ENCODE measurements at regions not wholly inside any gene's neighbourhood (a gene's known extent, or its start where the extent isn't known, plus 50 kb on each side); places are given as distances from the start of the nearest gene placed in this dataset.

DNA sequence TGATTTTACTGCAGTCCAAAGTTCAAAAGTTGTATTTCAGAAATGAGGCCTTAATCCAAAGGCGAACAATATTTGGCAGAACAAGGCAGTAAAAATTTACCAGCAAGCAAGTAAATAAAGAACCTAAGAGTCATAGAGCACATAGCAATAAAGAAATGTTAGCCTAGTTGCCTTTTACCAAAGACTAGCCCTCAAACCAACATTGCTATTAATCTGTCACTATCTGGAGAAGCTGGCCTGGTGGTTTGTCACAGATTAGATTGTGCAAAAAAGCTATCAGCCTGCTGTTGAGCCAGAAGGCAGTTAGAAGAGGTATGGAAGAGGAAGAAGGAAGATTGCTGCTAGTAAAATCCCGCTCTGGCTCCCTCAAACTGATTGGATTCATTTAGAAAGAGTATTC lies 304.7 kb upstream of the KLF4 start:
- no peak for DNase-seq (ENCODE audit: extremely low read depth, low read depth)
- TF ChIP-seq, protein P1, sequence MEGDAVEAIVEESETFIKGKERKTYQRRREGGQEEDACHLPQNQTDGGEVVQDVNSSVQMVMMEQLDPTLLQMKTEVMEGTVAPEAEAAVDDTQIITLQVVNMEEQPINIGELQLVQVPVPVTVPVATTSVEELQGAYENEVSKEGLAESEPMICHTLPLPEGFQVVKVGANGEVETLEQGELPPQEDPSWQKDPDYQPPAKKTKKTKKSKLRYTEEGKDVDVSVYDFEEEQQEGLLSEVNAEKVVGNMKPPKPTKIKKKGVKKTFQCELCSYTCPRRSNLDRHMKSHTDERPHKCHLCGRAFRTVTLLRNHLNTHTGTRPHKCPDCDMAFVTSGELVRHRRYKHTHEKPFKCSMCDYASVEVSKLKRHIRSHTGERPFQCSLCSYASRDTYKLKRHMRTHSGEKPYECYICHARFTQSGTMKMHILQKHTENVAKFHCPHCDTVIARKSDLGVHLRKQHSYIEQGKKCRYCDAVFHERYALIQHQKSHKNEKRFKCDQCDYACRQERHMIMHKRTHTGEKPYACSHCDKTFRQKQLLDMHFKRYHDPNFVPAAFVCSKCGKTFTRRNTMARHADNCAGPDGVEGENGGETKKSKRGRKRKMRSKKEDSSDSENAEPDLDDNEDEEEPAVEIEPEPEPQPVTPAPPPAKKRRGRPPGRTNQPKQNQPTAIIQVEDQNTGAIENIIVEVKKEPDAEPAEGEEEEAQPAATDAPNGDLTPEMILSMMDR (IDR thresholded peaks at IDR 0.05; ENCODE audit: low read depth, low read length, missing control alignments) = no peak
- no peak overlapping the region for H3K4me3 ChIP-seq (replicated peaks; ENCODE audit: low read depth, low read length)

- TF ChIP-seq, protein P1 (IDR thresholded peaks at IDR 0.05; ENCODE audit: low read depth, low read length, missing control alignments) = no peak
- no peak overlapping the region for H3K4me3 ChIP-seq (replicated peaks; ENCODE audit: low read depth, low read length)
- DNase-seq (ENCODE audit: extremely low read depth, low read depth) = no peak
These were observed 304.0 kb upstream of the KLF4 start for GRCh38 chr9:107793541-107793940.

DNA sequence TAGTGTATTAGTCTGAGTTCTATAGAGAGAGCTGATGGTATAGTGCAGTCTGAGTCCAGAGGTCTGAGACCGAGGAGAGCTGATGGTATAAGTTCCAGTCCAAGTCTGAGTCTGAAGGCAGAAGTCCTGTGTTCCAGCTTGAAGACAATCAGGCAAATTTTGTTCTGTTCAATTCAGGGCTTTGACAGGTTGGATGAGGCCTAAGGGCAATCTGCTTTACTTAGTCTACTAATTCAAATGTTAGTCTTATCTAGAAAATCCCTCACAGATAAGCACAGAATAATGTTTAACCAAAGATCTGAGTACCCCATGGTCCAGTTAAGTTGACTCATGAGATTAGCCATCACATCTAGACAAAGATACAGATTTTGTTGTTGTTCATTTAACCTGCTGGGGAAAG lies 303.0 kb upstream of the KLF4 start:
- H3K4me3 ChIP-seq (replicated peaks; ENCODE audit: low read depth, low read length) = no peak overlapping the region
- DNase-seq (ENCODE audit: extremely low read depth, low read depth) = no peak
- TF ChIP-seq, protein P1 (IDR thresholded peaks at IDR 0.05; ENCODE audit: low read depth, low read length, missing control alignments) = no peak

GRCh38 chr9:107792006-107792405 lies 302.4 kb upstream of the KLF4 start:
- no peak for DNase-seq (ENCODE audit: extremely low read depth, low read depth)
- TF ChIP-seq, protein P1 (IDR thresholded peaks at IDR 0.05; ENCODE audit: low read depth, low read length, missing control alignments) = no peak
- H3K4me3 ChIP-seq (replicated peaks; ENCODE audit: low read depth, low read length) = no peak overlapping the region

DNA sequence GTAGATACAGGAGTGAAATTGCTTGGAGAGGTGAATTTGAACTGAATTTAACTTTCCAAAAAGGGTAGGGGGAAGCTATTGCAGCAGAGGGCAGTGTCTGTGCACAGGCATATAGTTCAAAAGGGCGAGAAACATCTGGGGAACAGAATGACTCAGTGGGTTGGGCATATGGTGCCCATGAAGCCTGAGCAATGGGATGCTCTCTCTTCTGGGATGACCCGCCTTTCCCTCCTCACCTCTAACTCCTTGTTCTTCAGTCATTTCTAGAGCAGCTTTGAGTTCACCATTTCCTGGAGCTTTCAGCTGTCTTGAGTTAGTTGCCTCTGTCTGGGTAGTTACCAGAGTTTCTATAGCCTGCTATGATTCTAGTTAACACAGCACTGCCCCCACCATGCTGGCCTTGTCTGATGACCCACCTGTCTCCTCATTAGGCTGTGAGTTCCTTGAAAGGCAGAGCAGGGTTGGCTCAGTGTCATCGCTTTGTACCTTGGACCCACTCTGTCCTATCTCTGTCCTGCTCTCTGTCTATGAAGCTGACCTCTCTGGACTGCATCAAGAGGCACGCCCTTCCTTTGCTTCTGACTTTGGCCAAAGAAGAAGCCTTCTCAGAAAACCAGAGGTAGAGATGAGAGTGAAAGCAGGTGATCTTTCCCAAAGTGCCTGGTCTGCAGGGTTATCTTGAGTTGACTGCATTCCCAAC lies 299.6 kb upstream of the KLF4 start:
- H3K4me3 ChIP-seq (replicated peaks; ENCODE audit: low read depth, low read length) = no peak overlapping the region
- TF ChIP-seq, protein P1 (IDR thresholded peaks at IDR 0.05; ENCODE audit: low read depth, low read length, missing control alignments) = no peak
- DNase-seq (ENCODE audit: extremely low read depth, low read depth) = peak; percentile 22

DNA sequence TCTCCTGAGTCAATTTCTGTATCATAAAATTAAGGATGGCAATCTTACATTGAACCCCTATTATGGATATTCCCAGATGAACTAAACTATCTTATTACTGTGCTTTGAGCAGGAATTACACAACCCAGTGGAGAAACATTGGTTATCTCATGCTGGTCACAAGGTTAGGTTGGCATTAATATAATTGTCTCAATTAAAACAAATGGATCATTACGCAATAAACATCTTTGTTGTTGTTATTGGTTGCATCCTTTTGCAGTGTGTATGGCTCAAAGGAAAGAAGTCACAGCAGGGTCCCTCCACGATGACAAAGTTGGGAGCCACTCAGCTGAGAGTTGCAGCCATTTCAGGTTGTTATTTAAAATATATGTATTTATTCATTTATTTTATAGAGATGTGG lies 297.0 kb upstream of the KLF4 start:
- H3K4me3 ChIP-seq (replicated peaks; ENCODE audit: low read depth, low read length) = no peak overlapping the region
- TF ChIP-seq, protein P1 (IDR thresholded peaks at IDR 0.05; ENCODE audit: low read depth, low read length, missing control alignments) = no peak
- DNase-seq (ENCODE audit: extremely low read depth, low read depth) = no peak

Measured in HFF-Myc (cell line).